ENCODE measurements at regions not wholly inside any gene's neighbourhood (a gene's known extent, or its start where the extent isn't known, plus 50 kb on each side); places are given as distances from the start of the nearest gene placed in this dataset.

DNA sequence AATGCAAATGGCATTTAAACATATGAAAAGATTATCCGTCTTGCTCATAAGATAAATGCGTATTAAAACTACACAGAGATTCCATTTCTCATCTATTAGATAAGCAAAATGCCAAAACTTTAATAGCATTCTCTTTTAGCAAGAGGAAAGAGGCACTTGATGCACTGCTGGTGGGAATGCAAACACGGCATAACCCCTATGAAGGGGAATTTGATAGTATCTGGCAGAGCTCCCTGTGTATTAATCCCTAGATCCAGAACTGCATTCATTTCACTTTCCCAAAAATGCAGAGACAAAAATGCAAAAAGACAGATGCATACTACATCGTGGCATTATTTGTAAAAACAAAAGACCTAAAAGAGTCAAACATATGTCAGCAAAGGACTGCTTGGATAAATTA is 193.6 kb upstream of the STARD13 start:
- in situ Hi-C loops (cut with MboI): no loop called here
- Histone ChIP-seq H3K27me3 (replicated peaks in 1 of 2; ENCODE audit: control insufficient read depth in 2 of 2, insufficient read depth in 2 of 2, low read length in 1 of 2) (no peaks in the 10 kb centered on the region), H2AFZ (ENCODE audit: control insufficient read depth, low read depth, low read length) (no peak overlapping the region), H3K9me3 (replicated peaks; ENCODE audit: control insufficient read depth, insufficient read depth, low read length) (peaks cover 3% of the 10 kb centered on the region; the same call in 2 of the 3 replicates), H3K4me2 (ENCODE audit: control insufficient read depth, insufficient read depth) (no peak overlapping the region), H3K27ac (ENCODE audit: control insufficient read depth, insufficient read depth) (no peak overlapping the region), H3K36me3 (ENCODE audit: control insufficient read depth in 2 of 2, insufficient read depth in 2 of 2, low read length in 1 of 2) (no peaks in the 10 kb centered on the region), H3K79me2 (ENCODE audit: control insufficient read depth, insufficient read depth, low read length) (no peaks in the 10 kb centered on the region), H3K4me1 (ENCODE audit: control insufficient read depth, insufficient read depth, low read length) (no peaks in the 10 kb centered on the region), H3K4me3 (no peak overlapping the region), H4K20me1 (ENCODE audit: control insufficient read depth, insufficient read depth) (no peaks in the 10 kb centered on the region), H3K9ac (ENCODE audit: control insufficient read depth, insufficient read depth, low read length) (no peak overlapping the region)
- ChIA-PET CTCF (no interaction called here), SMC1A (ENCODE audit: uncharacterized antibody, unreplicated experiment) (no interaction called here), RAD21 (ENCODE audit: unreplicated experiment) (no interaction called here), POLR2A (no interaction called here)
- DNase-seq (ENCODE audit: low read depth, low spot score) (no peak), ATAC-seq (no peak), FAIRE-seq (no peak)
- BruUV-seq (replicated peaks): no TSS peak
- TF ChIP-seq, protein P1, sequence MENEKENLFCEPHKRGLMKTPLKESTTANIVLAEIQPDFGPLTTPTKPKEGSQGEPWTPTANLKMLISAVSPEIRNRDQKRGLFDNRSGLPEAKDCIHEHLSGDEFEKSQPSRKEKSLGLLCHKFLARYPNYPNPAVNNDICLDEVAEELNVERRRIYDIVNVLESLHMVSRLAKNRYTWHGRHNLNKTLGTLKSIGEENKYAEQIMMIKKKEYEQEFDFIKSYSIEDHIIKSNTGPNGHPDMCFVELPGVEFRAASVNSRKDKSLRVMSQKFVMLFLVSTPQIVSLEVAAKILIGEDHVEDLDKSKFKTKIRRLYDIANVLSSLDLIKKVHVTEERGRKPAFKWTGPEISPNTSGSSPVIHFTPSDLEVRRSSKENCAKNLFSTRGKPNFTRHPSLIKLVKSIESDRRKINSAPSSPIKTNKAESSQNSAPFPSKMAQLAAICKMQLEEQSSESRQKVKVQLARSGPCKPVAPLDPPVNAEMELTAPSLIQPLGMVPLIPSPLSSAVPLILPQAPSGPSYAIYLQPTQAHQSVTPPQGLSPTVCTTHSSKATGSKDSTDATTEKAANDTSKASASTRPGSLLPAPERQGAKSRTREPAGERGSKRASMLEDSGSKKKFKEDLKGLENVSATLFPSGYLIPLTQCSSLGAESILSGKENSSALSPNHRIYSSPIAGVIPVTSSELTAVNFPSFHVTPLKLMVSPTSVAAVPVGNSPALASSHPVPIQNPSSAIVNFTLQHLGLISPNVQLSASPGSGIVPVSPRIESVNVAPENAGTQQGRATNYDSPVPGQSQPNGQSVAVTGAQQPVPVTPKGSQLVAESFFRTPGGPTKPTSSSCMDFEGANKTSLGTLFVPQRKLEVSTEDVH (IDR thresholded peaks at IDR 0.05; ENCODE audit: low read depth, partially characterized antibody): no peak
- TF ChIP-seq WRNIP1 (IDR thresholded peaks at IDR 0.05; ENCODE audit: borderline replicate concordance, low read depth, low read length): no peak
- TF ChIP-seq FOXK2 (IDR thresholded peaks at IDR 0.05): no peak
- no peak for TF ChIP-seq BACH1 (IDR thresholded peaks at IDR 0.05; ENCODE audit: borderline replicate concordance)
- no peak for TF ChIP-seq RCOR1 (conservative IDR thresholded peaks at IDR 0.05; ENCODE audit: low read depth, low read length)
- no peak for TF ChIP-seq JUND (IDR thresholded peaks at IDR 0.05; ENCODE audit: low read depth, low read length)
- no peak for TF ChIP-seq RB1 (IDR thresholded peaks at IDR 0.05; ENCODE audit: borderline replicate concordance)
- TF ChIP-seq, protein P2, sequence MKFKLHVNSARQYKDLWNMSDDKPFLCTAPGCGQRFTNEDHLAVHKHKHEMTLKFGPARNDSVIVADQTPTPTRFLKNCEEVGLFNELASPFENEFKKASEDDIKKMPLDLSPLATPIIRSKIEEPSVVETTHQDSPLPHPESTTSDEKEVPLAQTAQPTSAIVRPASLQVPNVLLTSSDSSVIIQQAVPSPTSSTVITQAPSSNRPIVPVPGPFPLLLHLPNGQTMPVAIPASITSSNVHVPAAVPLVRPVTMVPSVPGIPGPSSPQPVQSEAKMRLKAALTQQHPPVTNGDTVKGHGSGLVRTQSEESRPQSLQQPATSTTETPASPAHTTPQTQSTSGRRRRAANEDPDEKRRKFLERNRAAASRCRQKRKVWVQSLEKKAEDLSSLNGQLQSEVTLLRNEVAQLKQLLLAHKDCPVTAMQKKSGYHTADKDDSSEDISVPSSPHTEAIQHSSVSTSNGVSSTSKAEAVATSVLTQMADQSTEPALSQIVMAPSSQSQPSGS (IDR thresholded peaks at IDR 0.05; ENCODE audit: low read length): no peak
- TF ChIP-seq TARDBP (IDR thresholded peaks at IDR 0.05; ENCODE audit: borderline replicate concordance): no peak
- no peak for TF ChIP-seq SP1 (IDR thresholded peaks at IDR 0.05; ENCODE audit: low read depth, low read length)
- no peak for TF ChIP-seq SIX5 (IDR thresholded peaks at IDR 0.05; ENCODE audit: low read depth, low read length, severe bottlenecking)
- no peak for TF ChIP-seq ZZZ3 (IDR thresholded peaks at IDR 0.05; ENCODE audit: control insufficient read depth, insufficient read length, low read depth)
- TF ChIP-seq, protein P3, sequence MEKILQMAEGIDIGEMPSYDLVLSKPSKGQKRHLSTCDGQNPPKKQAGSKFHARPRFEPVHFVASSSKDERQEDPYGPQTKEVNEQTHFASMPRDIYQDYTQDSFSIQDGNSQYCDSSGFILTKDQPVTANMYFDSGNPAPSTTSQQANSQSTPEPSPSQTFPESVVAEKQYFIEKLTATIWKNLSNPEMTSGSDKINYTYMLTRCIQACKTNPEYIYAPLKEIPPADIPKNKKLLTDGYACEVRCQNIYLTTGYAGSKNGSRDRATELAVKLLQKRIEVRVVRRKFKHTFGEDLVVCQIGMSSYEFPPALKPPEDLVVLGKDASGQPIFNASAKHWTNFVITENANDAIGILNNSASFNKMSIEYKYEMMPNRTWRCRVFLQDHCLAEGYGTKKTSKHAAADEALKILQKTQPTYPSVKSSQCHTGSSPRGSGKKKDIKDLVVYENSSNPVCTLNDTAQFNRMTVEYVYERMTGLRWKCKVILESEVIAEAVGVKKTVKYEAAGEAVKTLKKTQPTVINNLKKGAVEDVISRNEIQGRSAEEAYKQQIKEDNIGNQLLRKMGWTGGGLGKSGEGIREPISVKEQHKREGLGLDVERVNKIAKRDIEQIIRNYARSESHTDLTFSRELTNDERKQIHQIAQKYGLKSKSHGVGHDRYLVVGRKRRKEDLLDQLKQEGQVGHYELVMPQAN (conservative IDR thresholded peaks at IDR 0.05): no peak
- no peak for TF ChIP-seq NBN (IDR thresholded peaks at IDR 0.05)
- TF ChIP-seq HDGF (IDR thresholded peaks at IDR 0.05): no peak
- no peak for TF ChIP-seq TCF3 (IDR thresholded peaks at IDR 0.05; ENCODE audit: borderline replicate concordance, insufficient read depth, low read depth, low read length)
- WGBS (ENCODE audit: insufficient coverage, insufficient replicate concordance, low lambda C conversion rate, missing lambda C conversion rate): 82% methylated on average over 4 of the region's 4 CpGs
- intact Hi-C loops (cut with micrococcal nuclease; ENCODE audit: unreplicated experiment): no loop called here

Data from GM12878 (cell line).